Immature natural killer cell (primary cell): ENCODE measurements at regions not wholly inside any gene's neighbourhood (a gene's known extent, or its start where the extent isn't known, plus 50 kb on each side); places are given as distances from the start of the nearest gene placed in this dataset.

Source experiments
- DNase-seq, 3 donors: peaks; one replicate each; pipeline ENCODE4 v3.0.0; 2022; ENCODE audit warnings: mixed read lengths in 1 of 3
- H3K27ac Mint-ChIP-seq, 6 donors: one replicate each; pipeline ENCODE4 v1.8.0; 2020; ENCODE audit warnings: mixed read lengths in 6 of 6, mild to moderate bottlenecking in 5 of 6, inconsistent platforms in 4 of 6, moderate library complexity in 3 of 6
- H3K27me3 Mint-ChIP-seq, 3 donors: one replicate each; pipeline ENCODE4 v1.8.0; 2020 to 2021; ENCODE audit warnings: low read depth in 3 of 3, mild to moderate bottlenecking in 3 of 3, mixed read lengths in 3 of 3, moderate library complexity in 3 of 3, inconsistent platforms in 1 of 3
- H3K36me3 Mint-ChIP-seq, 3 donors: one replicate each; pipeline ENCODE4 v1.8.0; 2020; ENCODE audit warnings: mixed read lengths in 3 of 3, inconsistent platforms in 2 of 3, mild to moderate bottlenecking in 2 of 3
- H3K4me1 Mint-ChIP-seq, 2 donors: one replicate each; pipeline ENCODE4 v1.8.0; 2020; ENCODE audit warnings: inconsistent platforms in 2 of 2, mild to moderate bottlenecking in 2 of 2, mixed read lengths in 2 of 2, moderate library complexity in 1 of 2
- H3K4me3 Mint-ChIP-seq, 5 donors: one replicate each; pipeline ENCODE4 v1.8.0; 2020; ENCODE audit warnings: mild to moderate bottlenecking in 5 of 5, mixed read lengths in 5 of 5, inconsistent platforms in 3 of 5, moderate library complexity in 3 of 5
- H3K9me3 Mint-ChIP-seq, 6 donors: one replicate each; pipeline ENCODE4 v1.8.0; 2020; ENCODE audit warnings: mild to moderate bottlenecking in 6 of 6, mixed read lengths in 6 of 6, inconsistent platforms in 4 of 6, moderate library complexity in 3 of 6

GRCh38 chrX:40832723-40833122, 97.4 kb upstream of the MED14 start:
- no peaks in the 10 kb centered on the region for H3K36me3 Mint-ChIP-seq
- peak overlapping the region in 1 of 5 donors; percentile 36 for H3K4me3 Mint-ChIP-seq

DNA sequence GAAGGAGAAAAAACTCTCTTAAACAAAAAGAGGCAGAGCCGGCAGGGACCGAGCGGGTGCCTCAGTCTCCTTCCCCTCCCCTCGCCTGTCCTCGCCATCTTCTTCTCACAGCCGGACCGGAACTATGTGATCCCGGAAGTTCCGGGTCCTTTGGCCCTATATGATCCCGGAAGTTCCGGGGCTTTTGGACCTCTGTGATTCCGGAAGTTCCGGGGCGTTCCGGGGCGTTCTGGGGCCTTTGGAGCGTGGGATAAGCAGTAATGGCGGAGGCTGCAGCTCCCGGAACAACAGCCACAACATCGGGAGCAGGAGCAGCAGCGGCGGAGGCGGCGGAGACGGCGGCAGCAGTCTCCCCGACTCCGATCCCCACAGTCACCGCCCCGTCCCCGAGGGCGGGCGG, 98.9 kb upstream of the MED14 start:
- Mint-ChIP-seq H3K27ac (no peak overlapping the region), H3K27me3 (peaks cover 0 to 9% (median 0%) of the 10 kb centered on the region in 3 donors), H3K9me3 (no peaks in the 10 kb centered on the region), H3K36me3 (no peaks in the 10 kb centered on the region), H3K4me3 (no peak overlapping the region), H3K4me1 (no peaks in the 10 kb centered on the region)
- no peak for DNase-seq

More at GRCh38 chrX:40832723-40833122, 97.4 kb upstream of the MED14 start:
- DNase-seq, result no peak
- Mint-ChIP-seq H3K9me3 (no peaks in the 10 kb centered on the region), H3K27me3 (peaks cover 0 to 4% (median 0%) of the 10 kb centered on the region in 3 donors), H3K27ac (no peak overlapping the region), H3K4me1 (no peaks in the 10 kb centered on the region)

- H3K9me3 Mint-ChIP-seq, result peaks cover 0 to 8% (median 2%) of the 10 kb centered on the region in 6 donors
- no peaks in the 10 kb centered on the region for H3K36me3 Mint-ChIP-seq
- peaks cover 3 to 14% (median 3%) of the 10 kb centered on the region in 3 donors for H3K27me3 Mint-ChIP-seq
- no peak overlapping the region for H3K4me3 Mint-ChIP-seq
- H3K27ac Mint-ChIP-seq, result no peak overlapping the region
- H3K4me1 Mint-ChIP-seq, result no peaks in the 10 kb centered on the region
- no peak for DNase-seq
Observed at GRCh38 chrX:40835526-40835925, 100.2 kb upstream of the MED14 start.

- Mint-ChIP-seq H3K27ac (no peak overlapping the region), H3K36me3 (peaks cover 0 to 5% (median 0%) of the 10 kb centered on the region in 3 donors), H3K4me1 (no peaks in the 10 kb centered on the region), H3K4me3 (no peak overlapping the region), H3K9me3 (peaks cover 0 to 25% (median 8%) of the 10 kb centered on the region in 6 donors), H3K27me3 (peaks cover 8 to 29% (median 15%) of the 10 kb centered on the region in 3 donors)
- no peak for DNase-seq
Observed at GRCh38 chrX:40843643-40844042, 108.3 kb upstream of the MED14 start.

- Mint-ChIP-seq H3K36me3 (peaks cover 0 to 5% (median 0%) of the 10 kb centered on the region in 3 donors), H3K4me3 (no peak overlapping the region), H3K4me1 (no peaks in the 10 kb centered on the region), H3K27ac (no peak overlapping the region), H3K27me3 (peaks cover 8 to 24% (median 13%) of the 10 kb centered on the region in 3 donors), H3K9me3 (peaks cover 0 to 25% (median 8%) of the 10 kb centered on the region in 6 donors)
- no peak for DNase-seq
Observed at GRCh38 chrX:40844471-40844870, 109.1 kb upstream of the MED14 start.

DNA sequence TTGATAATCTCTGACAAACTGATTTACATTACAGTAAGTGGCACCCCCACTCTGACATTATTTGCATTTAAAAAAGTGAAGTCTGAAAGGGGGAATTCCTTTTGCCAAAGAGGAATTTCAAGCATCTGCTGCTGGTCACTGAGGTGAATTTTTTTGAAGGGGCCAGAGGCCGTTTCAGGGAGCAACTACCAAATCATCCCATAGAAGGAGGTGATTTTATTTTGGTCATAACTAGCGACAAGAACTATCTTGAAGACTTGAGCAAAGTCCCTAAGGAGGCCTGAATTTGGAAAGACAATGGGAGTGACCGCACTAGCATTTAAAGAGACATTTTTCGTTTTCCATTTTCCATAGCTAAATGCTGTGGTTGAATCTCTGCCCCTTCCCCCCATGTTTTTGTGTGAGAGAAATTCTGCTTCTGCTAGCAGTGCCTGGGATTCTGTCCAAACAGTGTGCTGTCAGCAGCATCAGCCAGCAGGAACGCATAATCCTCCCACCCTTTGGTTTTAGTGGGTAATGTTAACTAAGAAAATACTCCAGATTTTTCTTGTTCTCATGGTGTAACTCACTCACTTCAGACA, 110.1 kb upstream of the MED14 start:
- Mint-ChIP-seq H3K27me3 (peaks cover 6 to 25% (median 12%) of the 10 kb centered on the region in 3 donors), H3K4me1 (no peaks in the 10 kb centered on the region), H3K27ac (no peak overlapping the region), H3K9me3 (peaks cover 0 to 17% (median 7%) of the 10 kb centered on the region in 6 donors), H3K4me3 (no peak overlapping the region), H3K36me3 (peaks cover 0 to 5% (median 0%) of the 10 kb centered on the region in 3 donors)
- no peak for DNase-seq

GRCh38 chrX:40849906-40850823, 114.8 kb upstream of the MED14 start:
- peaks cover 0 to 17% (median 10%) of the 10 kb centered on the region in 3 donors for H3K27me3 Mint-ChIP-seq
- H3K4me1 Mint-ChIP-seq, result no peaks in the 10 kb centered on the region
- H3K27ac Mint-ChIP-seq, result no peak overlapping the region
- no peak for DNase-seq
- no peaks in the 10 kb centered on the region for H3K9me3 Mint-ChIP-seq
- no peak overlapping the region for H3K4me3 Mint-ChIP-seq
- H3K36me3 Mint-ChIP-seq, result no peaks in the 10 kb centered on the region

DNA sequence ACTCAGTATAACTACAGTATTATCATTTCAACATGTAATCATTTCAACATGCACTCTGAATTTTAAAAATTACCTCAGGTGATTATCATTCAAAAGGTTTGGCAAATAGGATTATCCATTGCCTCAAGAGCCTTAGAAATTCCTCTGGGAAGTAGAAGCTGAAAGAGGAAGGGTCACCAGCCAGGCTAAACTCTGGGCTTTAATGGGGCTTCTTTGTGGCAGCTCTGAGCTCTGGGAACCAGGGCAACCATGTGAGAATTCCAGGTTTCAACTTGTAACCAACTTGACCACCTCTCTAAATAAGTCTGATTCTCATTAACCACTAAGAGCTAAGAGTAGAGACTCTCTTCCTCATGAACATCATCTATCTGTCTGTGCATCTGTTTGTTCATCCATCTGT, 117.2 kb upstream of the MED14 start:
- Mint-ChIP-seq H3K36me3 (no peaks in the 10 kb centered on the region), H3K27ac (no peak overlapping the region), H3K27me3 (peaks cover 0 to 9% (median 7%) of the 10 kb centered on the region in 3 donors), H3K4me1 (no peaks in the 10 kb centered on the region), H3K9me3 (no peaks in the 10 kb centered on the region), H3K4me3 (no peak overlapping the region)
- DNase-seq, result no peak

- peaks cover 0 to 7% (median 7%) of the 10 kb centered on the region in 3 donors for H3K27me3 Mint-ChIP-seq
- H3K27ac Mint-ChIP-seq, result no peak overlapping the region
Observed at GRCh38 chrX:40853004-40853815, 117.9 kb upstream of the MED14 start.

DNA sequence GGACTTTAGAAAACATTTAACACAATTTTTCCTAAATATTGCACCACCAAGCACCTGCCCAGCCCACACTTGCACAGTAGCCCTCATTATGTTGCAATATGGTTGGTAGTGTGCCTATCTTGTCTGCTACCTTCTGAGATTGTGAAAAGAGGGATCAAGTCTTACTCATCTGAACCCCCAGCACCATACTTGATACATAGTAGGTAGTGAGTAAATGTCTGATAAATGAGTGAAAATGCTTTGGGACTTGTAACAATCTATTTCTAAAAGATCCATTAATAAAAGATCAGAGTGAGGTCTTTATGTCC, 118.4 kb upstream of the MED14 start:
- Mint-ChIP-seq H3K27ac (no peak overlapping the region), H3K9me3 (no peaks in the 10 kb centered on the region), H3K4me1 (no peaks in the 10 kb centered on the region), H3K36me3 (no peaks in the 10 kb centered on the region), H3K27me3 (peaks cover 0 to 7% (median 7%) of the 10 kb centered on the region in 3 donors), H3K4me3 (no peak overlapping the region)
- DNase-seq, result no peak

More at GRCh38 chrX:40853004-40853815, 117.9 kb upstream of the MED14 start:
- Mint-ChIP-seq H3K4me3 (no peak overlapping the region), H3K9me3 (no peaks in the 10 kb centered on the region), H3K4me1 (no peaks in the 10 kb centered on the region), H3K36me3 (no peaks in the 10 kb centered on the region)
- no peak for DNase-seq

DNA sequence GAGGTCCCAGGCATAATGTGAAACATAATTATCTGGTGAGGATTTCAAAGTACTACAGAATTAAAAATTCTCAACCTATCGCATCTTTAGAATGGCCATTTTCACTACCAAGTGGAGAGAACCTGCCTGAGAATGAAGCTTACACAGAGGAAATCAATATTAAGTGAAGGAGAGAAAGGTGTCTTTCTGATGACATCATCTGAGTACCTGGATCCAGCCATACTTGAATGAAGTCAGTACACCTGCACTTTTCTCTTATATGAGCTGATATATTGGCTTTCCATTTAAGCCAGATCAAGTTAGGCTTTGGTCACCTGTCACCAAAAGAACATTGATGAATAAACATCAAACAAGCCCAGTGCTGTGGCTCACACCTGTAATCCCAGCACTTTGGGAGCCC, 118.9 kb upstream of the MED14 start:
- Mint-ChIP-seq H3K27me3 (peaks cover 0 to 8% (median 7%) of the 10 kb centered on the region in 3 donors), H3K27ac (no peak overlapping the region), H3K9me3 (no peaks in the 10 kb centered on the region), H3K36me3 (no peaks in the 10 kb centered on the region), H3K4me3 (no peak overlapping the region), H3K4me1 (no peaks in the 10 kb centered on the region)
- DNase-seq, result no peak

- DNase-seq, result no peak
- Mint-ChIP-seq H3K27ac (no peak overlapping the region), H3K4me3 (no peak overlapping the region), H3K27me3 (peaks cover 0 to 9% (median 7%) of the 10 kb centered on the region in 3 donors), H3K9me3 (no peaks in the 10 kb centered on the region), H3K4me1 (no peaks in the 10 kb centered on the region), H3K36me3 (no peaks in the 10 kb centered on the region)
Observed at GRCh38 chrX:40855411-40855810, 120.1 kb upstream of the MED14 start.

- H3K4me3 Mint-ChIP-seq, result no peak overlapping the region
- H3K4me1 Mint-ChIP-seq, result no peaks in the 10 kb centered on the region
- no peaks in the 10 kb centered on the region for H3K9me3 Mint-ChIP-seq
- no peaks in the 10 kb centered on the region for H3K36me3 Mint-ChIP-seq
- peaks cover 0 to 9% (median 7%) of the 10 kb centered on the region in 3 donors for H3K27me3 Mint-ChIP-seq
- no peak overlapping the region for H3K27ac Mint-ChIP-seq
- no peak for DNase-seq
Observed at GRCh38 chrX:40855932-40856515, 120.7 kb upstream of the MED14 start.
